OCI-LY1 (cell line): ENCODE measurements at regions not wholly inside any gene's neighbourhood (a gene's known extent, or its start where the extent isn't known, plus 50 kb on each side); places are given as distances from the start of the nearest gene placed in this dataset.

Experiments
- H2AFZ ChIP-seq: fragments of 200-600 bp; sonication (generic), shearing (Covaris generic); 2 replicates; pipeline ENCODE4 v1.6.0; 2014; ENCODE audit warnings: antibody characterized with exemption, mild to moderate bottlenecking, low read length
- H3F3A ChIP-seq: fragments of 200-600 bp; sonication (generic), shearing (Covaris generic); 2 replicates; pipeline ENCODE4 v1.6.0; 2014; ENCODE audit warnings: mild to moderate bottlenecking, antibody characterized with exemption, low read length, moderate library complexity; ENCODE audit not compliant: insufficient read depth
- H3K27ac ChIP-seq: fragments of 200-600 bp; sonication (generic); 2 replicates; pipeline ENCODE4 v1.5.1; 2014; ENCODE audit warnings: low read length, mixed run types, mild to moderate bottlenecking, low read depth; ENCODE audit not compliant: poor library complexity, severe bottlenecking
- H3K27me3 ChIP-seq: fragments of 200-600 bp; sonication (generic); 2 replicates; pipeline ENCODE4 v1.6.0; 2014; ENCODE audit warnings: antibody characterized with exemption, mild to moderate bottlenecking, low read length, moderate library complexity; ENCODE audit not compliant: insufficient read depth
- H3K36me3 ChIP-seq: fragments of 200-600 bp; sonication (generic); 2 replicates; pipeline ENCODE4 v1.6.1; 2014; ENCODE audit warnings: mild to moderate bottlenecking, antibody characterized with exemption, low read length, moderate library complexity, mixed read lengths; ENCODE audit not compliant: insufficient read depth
- H3K4me1 ChIP-seq: fragments of 200-600 bp; sonication (generic); 2 replicates; pipeline ENCODE4 v1.5.1; 2014; ENCODE audit warnings: mild to moderate bottlenecking, low read length, moderate library complexity; ENCODE audit not compliant: insufficient read depth, severe bottlenecking
- H3K4me2 ChIP-seq: fragments of 200-600 bp; sonication (generic), shearing (Covaris generic); 2 replicates; pipeline ENCODE4 v1.6.1; 2014; ENCODE audit warnings: low read length
- H3K4me3 ChIP-seq: fragments of 200-600 bp; sonication (generic); 2 replicates; pipeline ENCODE4 v1.5.1; 2014; ENCODE audit warnings: low read length, low read depth, mild to moderate bottlenecking, mixed read lengths; ENCODE audit not compliant: poor library complexity, severe bottlenecking
- H3K79me2 ChIP-seq: fragments of 200-600 bp; shearing (Covaris generic); 2 replicates; pipeline ENCODE4 v1.6.1; 2016; ENCODE audit warnings: mixed run types, low read length, mixed read lengths; ENCODE audit not compliant: insufficient read depth
- H3K9ac ChIP-seq: fragments of 200-600 bp; sonication (generic), shearing (Covaris generic); 2 replicates; pipeline ENCODE4 v1.6.1; 2014; ENCODE audit warnings: mild to moderate bottlenecking, low read length, mixed read lengths
- H3K9me2 ChIP-seq: fragments of 200-600 bp; sonication (generic), shearing (Covaris generic); 2 replicates; pipeline ENCODE4 v1.6.1; 2014; ENCODE audit warnings: low read depth, mild to moderate bottlenecking, low read length, mixed read lengths
- H3K9me3 ChIP-seq: fragments of 200-600 bp; shearing (Covaris generic); 2 replicates; pipeline ENCODE4 v1.6.1; 2014; ENCODE audit warnings: low read length, mixed read lengths
- H4K20me1 ChIP-seq: fragments of 200-600 bp; sonication (generic), shearing (Covaris generic); 2 replicates; pipeline ENCODE4 v1.6.0; 2016; ENCODE audit warnings: mild to moderate bottlenecking, low read length; ENCODE audit not compliant: insufficient read depth
- CTCF ChIP-seq: fragments of 200-600 bp; sonication (generic), shearing (Covaris generic); IDR thresholded peaks from 2 replicates; pipeline ENCODE4 v1.5.1; 2017; ENCODE audit warnings: mild to moderate bottlenecking, antibody characterized with exemption, low read length, moderate library complexity, mixed read lengths
- EZH2 ChIP-seq: fragments of 200-600 bp; sonication (generic), shearing (Covaris generic); IDR thresholded peaks from 2 replicates; pipeline ENCODE4 v1.8.0; 2017; ENCODE audit warnings: borderline replicate concordance, mixed run types, mild to moderate bottlenecking, antibody characterized with exemption, low read length, moderate library complexity, mixed read lengths

GRCh38 chr6:71476872-71477271 lies 188.3 kb downstream of the OGFRL1 start:
- Histone ChIP-seq H3K9me3 (no peaks in the 10 kb centered on the region), H3K36me3 (no peaks in the 10 kb centered on the region), H3K4me2 (no peak overlapping the region), H4K20me1 (no peaks in the 10 kb centered on the region), H3K9ac (no peak overlapping the region), H3K4me3 (no peak overlapping the region), H3K79me2 (no peaks in the 10 kb centered on the region), H3K27me3 (no peaks in the 10 kb centered on the region), H3K27ac (no peak overlapping the region), H3F3A (no peaks in the 10 kb centered on the region), H2AFZ (no peak overlapping the region), H3K4me1 (no peaks in the 10 kb centered on the region), H3K9me2 (no peaks in the 10 kb centered on the region)
- TF ChIP-seq EZH2 (no peak), CTCF (no peak)

GRCh38 chr6:71478834-71479541 lies 190.4 kb downstream of the OGFRL1 start:
- TF ChIP-seq CTCF (no peak), EZH2 (no peak)
- no peaks in the 10 kb centered on the region for H3F3A ChIP-seq
- H3K9me3 ChIP-seq = no peaks in the 10 kb centered on the region
- no peaks in the 10 kb centered on the region for H4K20me1 ChIP-seq
- H3K4me2 ChIP-seq = no peak overlapping the region
- no peak overlapping the region for H3K4me3 ChIP-seq
- H3K36me3 ChIP-seq = no peaks in the 10 kb centered on the region
- H3K79me2 ChIP-seq = no peaks in the 10 kb centered on the region
- no peak overlapping the region for H3K27ac ChIP-seq
- no peaks in the 10 kb centered on the region for H3K4me1 ChIP-seq
- H3K27me3 ChIP-seq = no peaks in the 10 kb centered on the region
- H3K9ac ChIP-seq = no peak overlapping the region
- H3K9me2 ChIP-seq = no peaks in the 10 kb centered on the region
- no peak overlapping the region for H2AFZ ChIP-seq

- Histone ChIP-seq H3K4me1 (no peaks in the 10 kb centered on the region), H2AFZ (no peak overlapping the region)
Measured at GRCh38 chr6:71480577-71480976, 192.0 kb downstream of the OGFRL1 start.

More at GRCh38 chr6:71480577-71480976, 192.0 kb downstream of the OGFRL1 start:
- no peak overlapping the region for H3K9ac ChIP-seq
- no peaks in the 10 kb centered on the region for H3K79me2 ChIP-seq
- TF ChIP-seq EZH2 (no peak), CTCF (no peak)
- no peaks in the 10 kb centered on the region for H3K36me3 ChIP-seq
- no peaks in the 10 kb centered on the region for H3F3A ChIP-seq
- H3K4me3 ChIP-seq = no peak overlapping the region
- H3K27me3 ChIP-seq = no peaks in the 10 kb centered on the region
- no peak overlapping the region for H3K27ac ChIP-seq
- no peak overlapping the region for H3K4me2 ChIP-seq
- no peaks in the 10 kb centered on the region for H4K20me1 ChIP-seq
- H3K9me3 ChIP-seq = no peaks in the 10 kb centered on the region
- no peaks in the 10 kb centered on the region for H3K9me2 ChIP-seq
